ENCODE measurements at regions not wholly inside any gene's neighbourhood (a gene's known extent, or its start where the extent isn't known, plus 50 kb on each side); places are given as distances from the start of the nearest gene placed in this dataset.

DNA sequence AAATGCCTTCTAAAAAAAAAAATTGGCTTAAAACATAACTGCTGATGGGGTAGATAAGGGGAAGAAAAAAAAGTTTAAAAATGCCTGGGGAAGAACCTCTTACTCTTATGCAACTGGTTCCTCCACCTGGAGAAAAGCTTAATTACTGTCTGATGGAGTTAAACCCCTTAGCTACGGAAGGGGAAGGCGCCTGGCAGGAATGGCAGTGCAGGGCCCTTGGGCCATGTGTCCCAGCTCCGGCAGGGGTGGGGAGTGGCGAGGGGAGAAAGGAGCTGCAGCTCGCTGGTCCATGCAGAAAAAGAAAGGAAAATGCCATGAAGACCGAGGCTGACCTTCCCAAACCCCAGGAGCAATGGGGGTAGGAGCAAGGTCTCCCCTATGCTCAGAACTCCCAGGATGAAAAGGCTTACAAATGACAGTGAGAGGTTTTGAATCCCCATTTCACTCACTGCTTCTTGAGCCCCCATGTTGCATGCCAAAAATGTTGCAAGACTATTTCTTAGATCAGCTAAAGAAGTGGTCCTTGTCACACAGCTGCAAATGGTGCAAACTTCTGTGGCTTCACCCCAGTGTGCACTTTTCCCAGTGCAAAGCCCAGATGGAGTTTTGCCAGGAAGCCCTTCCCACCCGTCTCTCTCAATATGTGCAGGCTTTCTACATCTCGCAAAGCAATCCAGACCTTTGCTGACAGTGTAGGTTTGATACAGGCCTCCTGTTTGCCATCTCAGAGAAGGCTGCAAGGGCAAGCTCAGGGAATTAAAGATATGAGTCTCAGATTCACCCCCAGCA is 204.8 kb upstream of the CT83 start:
- DNase-seq (ENCODE audit: low read depth) = no peak
- H3K4me3 ChIP-seq (ENCODE audit: low read depth, low read length) = no peak overlapping the region
- in situ Hi-C loops (cut with HindIII; ENCODE audit: low sequenced_read_pairs) = no loop called here
- TF ChIP-seq, protein P1, sequence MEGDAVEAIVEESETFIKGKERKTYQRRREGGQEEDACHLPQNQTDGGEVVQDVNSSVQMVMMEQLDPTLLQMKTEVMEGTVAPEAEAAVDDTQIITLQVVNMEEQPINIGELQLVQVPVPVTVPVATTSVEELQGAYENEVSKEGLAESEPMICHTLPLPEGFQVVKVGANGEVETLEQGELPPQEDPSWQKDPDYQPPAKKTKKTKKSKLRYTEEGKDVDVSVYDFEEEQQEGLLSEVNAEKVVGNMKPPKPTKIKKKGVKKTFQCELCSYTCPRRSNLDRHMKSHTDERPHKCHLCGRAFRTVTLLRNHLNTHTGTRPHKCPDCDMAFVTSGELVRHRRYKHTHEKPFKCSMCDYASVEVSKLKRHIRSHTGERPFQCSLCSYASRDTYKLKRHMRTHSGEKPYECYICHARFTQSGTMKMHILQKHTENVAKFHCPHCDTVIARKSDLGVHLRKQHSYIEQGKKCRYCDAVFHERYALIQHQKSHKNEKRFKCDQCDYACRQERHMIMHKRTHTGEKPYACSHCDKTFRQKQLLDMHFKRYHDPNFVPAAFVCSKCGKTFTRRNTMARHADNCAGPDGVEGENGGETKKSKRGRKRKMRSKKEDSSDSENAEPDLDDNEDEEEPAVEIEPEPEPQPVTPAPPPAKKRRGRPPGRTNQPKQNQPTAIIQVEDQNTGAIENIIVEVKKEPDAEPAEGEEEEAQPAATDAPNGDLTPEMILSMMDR (IDR thresholded peaks at IDR 0.05; ENCODE audit: low read depth, low read length, missing control alignments) = no peak

DNA sequence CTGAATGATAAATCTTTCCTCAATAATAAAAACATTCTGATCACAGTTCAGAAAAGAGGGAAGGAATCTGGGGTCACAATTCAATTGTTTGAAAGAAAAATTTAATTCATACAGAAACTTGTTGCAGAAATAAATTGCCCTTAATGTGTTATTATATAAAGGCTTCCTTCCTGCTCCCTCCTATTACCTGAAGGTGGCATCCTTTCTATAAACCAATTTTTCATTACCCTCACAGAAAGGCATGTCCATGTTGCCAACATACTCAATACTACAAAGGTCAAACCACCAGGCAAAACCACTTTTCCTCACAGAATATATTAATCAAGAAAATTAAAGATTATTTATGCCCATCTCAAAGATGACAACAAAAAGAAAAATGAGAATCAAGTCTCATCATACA is 194.3 kb upstream of the CT83 start:
- TF ChIP-seq, protein P1 (IDR thresholded peaks at IDR 0.05; ENCODE audit: low read depth, low read length, missing control alignments) = no peak
- in situ Hi-C loops (cut with HindIII; ENCODE audit: low sequenced_read_pairs) = no loop called here
- DNase-seq (ENCODE audit: low read depth) = no peak
- H3K4me3 ChIP-seq (ENCODE audit: low read depth, low read length) = no peak overlapping the region

DNA sequence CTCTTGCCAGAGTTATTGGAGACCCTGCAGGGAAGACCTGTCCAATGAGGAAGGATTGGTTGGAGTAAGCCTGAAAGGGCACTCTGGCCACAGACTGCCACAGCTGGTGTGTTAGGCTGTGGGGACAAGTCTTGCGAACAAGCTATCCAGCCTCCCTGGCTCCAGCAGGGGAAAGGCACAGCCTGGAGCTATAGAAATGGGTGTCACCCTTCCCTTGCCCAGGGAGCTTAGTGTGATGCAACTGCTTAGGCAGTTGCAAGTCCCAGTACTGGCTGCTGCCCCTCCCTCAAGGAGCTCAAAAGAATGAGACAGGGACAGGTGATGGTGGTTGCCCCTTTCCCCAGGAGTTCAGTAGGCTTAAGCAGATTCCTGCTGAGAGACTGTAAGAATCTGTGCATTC is 165.7 kb upstream of the CT83 start:
- no peak overlapping the region for H3K4me3 ChIP-seq (ENCODE audit: low read depth, low read length)
- no peak for DNase-seq (ENCODE audit: low read depth)
- TF ChIP-seq, protein P1 (IDR thresholded peaks at IDR 0.05; ENCODE audit: low read depth, low read length, missing control alignments) = no peak
- in situ Hi-C loops (cut with HindIII; ENCODE audit: low sequenced_read_pairs) = no loop called here

DNA sequence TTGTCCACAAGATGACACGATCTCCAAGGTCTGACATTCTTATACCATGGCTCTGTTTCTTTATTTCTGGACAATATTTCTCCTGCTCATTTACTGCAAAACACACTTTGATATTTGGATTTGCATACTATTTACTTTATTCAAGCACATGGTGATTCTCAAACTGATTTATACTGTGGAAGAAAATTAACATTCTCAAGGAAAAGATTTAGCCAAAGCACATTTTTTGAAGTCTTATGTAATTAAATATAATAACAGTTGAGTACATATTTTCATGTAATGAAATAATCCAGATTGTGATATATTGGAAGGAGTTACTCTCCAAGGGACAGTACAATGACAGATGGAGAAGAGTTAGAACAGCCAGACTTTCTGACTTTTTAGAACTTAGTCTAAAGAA is 155.8 kb upstream of the CT83 start:
- H3K4me3 ChIP-seq (ENCODE audit: low read depth, low read length) = no peak overlapping the region
- TF ChIP-seq, protein P1 (IDR thresholded peaks at IDR 0.05; ENCODE audit: low read depth, low read length, missing control alignments) = no peak
- in situ Hi-C loops (cut with HindIII; ENCODE audit: low sequenced_read_pairs) = no loop called here
- DNase-seq (ENCODE audit: low read depth) = no peak

DNA sequence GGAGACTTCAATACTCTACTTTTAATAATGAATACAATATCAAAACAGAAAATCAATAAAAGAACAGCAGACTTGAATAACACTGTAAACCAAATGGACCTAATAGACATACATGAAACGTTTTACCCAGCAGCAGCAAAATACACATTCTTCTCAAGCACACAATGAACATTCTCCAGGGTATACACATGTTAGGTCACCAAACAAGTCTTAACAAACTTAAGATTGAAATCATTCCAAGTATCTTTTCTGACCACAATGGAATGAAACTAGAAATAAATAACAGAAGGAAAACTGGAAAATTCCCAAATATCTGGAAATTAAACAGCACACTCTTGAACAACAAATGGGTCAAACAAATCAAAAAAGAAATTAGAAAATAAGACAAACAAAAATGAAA is 145.0 kb upstream of the CT83 start:
- no peak overlapping the region for H3K4me3 ChIP-seq (ENCODE audit: low read depth, low read length)
- DNase-seq (ENCODE audit: low read depth) = no peak
- TF ChIP-seq, protein P1 (IDR thresholded peaks at IDR 0.05; ENCODE audit: low read depth, low read length, missing control alignments) = no peak
- in situ Hi-C loops (cut with HindIII; ENCODE audit: low sequenced_read_pairs) = no loop called here

DNA sequence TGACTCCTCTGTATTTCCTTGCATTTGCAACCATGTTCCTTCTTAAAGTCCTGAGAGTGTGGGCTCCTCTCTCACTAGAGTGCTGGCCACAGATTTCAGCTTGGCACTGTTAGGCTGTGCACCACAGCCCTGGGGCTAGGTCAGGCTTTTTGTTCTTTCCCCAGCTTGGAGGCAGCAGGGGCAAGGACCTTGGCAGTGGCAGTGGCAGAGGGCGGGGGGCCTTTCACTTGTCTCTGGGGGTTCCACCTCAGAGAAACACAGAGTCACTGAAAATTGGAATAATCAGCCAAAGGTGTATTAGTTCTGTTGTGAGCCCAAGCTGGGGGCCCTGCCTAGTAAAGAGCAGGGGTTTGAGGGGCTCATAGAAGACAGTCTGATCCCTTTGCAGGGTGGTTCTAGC is 142.8 kb upstream of the CT83 start:
- TF ChIP-seq, protein P1 (IDR thresholded peaks at IDR 0.05; ENCODE audit: low read depth, low read length, missing control alignments) = no peak
- H3K4me3 ChIP-seq (ENCODE audit: low read depth, low read length) = no peak overlapping the region
- DNase-seq (ENCODE audit: low read depth) = no peak
- in situ Hi-C loops (cut with HindIII; ENCODE audit: low sequenced_read_pairs) = no loop called here

All from astrocyte of the cerebellum (primary cell).